HG02973 (cell line): ENCODE measurements at regions not wholly inside any gene's neighbourhood (a gene's known extent, or its start where the extent isn't known, plus 50 kb on each side); places are given as distances from the start of the nearest gene placed in this dataset.
A peak's percentile ranks its signal among the peaks of the same experiment; 100 is the strongest.

Source experiments
- ATAC-seq: cut with Tn5 transposase; IDR thresholded peaks from one replicate; pipeline ENCODE4 v1.9.1; 2021; ENCODE audit warnings: moderate library complexity; ENCODE audit not compliant: unreplicated experiment

DNA sequence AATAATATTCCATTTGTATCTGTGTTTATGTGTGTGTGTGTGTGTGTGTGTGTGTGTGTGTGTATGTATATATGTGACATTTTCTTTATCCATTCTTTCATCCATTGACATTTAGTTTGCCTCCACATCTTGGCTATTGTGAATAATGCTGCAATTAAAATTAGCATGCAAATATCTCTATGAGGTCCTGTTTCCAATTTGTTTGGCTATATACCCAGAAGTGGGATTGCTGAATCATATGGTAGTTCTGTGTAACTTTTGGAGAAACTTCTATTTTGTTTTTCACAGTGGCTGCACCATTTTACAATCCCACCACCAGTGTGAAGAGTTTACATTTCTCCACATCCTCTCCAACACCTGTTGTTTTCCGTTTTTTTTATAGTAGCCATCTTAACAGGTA, 53.1 kb downstream of the CH25H start:
- ATAC-seq = no peak

- no peak for ATAC-seq
Observed at GRCh38 chr10:89153116-89153515, 54.0 kb downstream of the CH25H start.

GRCh38 chr10:89151857-89152256, 55.3 kb downstream of the CH25H start:
- ATAC-seq = no peak

GRCh38 chr10:89148061-89148460, 59.1 kb downstream of the CH25H start:
- ATAC-seq = no peak

DNA sequence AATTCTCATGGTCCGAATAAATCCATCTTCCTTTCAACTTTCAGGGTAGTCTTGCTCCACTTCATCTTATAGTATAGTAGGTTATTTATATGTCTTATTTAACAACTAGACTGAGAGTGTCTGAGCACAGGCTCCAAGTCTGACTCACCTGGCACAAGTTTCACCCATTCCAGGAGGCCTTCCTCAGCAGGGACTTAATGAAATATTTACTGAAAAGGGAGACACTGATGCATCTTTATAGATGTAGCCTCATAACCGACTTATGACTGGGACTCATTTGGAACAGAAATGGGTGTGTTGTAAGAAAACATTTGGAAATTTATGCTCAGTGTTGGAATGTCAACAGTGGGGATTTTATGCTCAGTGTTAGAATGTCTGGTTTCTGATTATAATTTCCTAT, 59.9 kb downstream of the CH25H start:
- no peak for ATAC-seq

- no peak for ATAC-seq
Observed at GRCh38 chr10:89144836-89145235, 62.3 kb downstream of the CH25H start.

DNA sequence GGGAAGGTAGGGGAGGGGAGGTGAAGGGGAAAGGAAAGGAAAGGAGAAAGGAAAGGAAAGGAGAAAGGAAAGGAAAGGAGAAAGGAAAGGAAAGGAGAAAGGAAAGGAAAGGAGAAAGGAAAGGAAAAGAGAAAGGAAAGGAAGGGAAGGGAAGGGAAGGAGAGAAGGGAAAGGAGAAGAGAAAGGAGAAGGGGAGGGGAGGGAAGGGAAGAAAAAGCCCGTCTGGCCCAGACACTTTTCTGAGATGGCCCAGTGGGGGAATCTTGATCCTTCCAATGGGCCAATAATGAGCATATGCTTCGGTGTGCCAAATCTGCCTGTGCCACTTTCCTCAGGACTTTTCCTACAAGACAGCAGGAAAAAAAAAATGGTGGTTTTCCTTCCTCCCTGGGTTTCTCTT, 64.5 kb downstream of the CH25H start:
- no peak for ATAC-seq

DNA sequence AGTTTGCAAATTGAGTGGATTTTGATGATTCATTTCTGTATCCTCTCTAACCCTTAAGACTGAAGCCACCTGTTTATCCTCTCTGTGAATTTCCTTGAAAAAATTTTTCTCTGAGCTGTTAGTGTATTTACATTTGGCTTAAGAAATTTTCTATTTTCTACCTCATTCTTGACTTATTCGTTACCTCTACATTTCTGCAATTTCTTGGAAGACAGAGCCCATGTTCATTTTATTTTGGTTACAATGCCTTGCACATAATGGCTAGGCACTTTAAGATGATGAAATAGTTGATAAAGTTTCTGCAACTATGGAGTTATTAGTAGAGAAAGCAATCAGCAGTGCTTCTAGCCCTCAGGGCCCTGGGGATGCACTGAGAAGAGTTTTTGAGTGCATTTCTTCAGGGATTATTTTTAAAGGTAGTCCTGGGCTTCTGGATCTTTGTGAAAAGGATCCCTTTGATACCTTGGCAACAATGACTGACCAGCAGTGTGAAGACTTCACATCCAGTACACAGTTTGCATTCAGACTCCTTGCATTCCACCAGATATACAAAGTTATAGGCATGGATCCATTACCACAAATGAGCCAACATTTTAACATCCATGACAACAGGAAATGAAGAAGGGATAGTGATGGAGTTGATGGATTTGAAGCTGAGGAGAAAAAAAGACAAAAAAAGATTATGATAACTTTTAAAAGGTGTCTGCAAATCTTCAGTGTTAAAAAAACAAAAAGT, 68.2 kb downstream of the CH25H start:
- ATAC-seq = no peak

DNA sequence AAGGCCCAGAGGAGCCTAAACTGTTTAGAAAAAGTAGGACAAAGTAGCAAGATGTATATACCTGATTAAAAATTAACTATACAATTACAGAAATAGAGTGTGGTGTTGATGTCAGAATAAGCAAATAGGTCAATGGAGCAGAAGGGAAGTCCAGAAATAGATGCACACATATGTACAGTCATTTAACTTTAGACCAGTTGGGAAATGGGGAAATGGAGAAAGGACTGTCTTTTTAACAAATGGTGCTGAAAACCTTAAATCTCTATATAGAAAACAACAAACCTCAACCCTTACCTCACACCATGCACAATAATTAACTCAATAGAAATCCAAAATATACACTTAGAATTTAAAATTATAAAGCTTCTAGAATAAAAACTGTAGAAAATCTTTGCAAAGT, 72.2 kb downstream of the CH25H start:
- ATAC-seq = peak; percentile 72

DNA sequence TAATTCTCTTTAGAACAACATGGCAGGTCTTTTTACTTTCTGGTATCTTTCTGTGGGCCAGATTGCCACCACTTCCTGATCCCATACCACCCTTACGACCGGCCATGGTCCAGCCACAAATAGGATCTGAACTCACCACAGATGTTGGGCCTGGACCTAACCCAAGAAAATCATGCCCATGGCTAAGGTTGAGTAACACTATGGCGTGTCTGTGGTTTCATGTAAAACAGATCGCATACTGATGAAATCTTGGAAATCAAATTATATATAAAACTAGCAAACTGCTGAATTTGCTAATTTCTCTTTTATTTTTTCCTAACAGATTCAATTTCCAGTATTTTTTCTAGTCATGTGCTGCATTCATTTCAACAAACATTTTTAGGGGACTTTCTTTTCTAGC, 77.2 kb downstream of the CH25H start:
- no peak for ATAC-seq

GRCh38 chr10:89122433-89123051, 84.6 kb downstream of the CH25H start:
- no peak for ATAC-seq

DNA sequence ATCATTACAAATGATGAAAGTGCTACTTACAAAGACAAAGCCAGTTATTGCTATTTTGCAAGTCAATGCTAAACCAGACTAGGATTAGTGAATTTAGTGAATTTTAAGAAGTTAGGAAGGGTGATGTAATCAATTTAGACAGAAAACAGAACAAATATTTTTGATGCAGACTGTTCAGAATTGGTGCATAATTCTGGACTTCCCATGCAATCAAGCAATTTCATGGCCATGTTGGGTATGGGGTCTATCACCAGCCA, 85.4 kb downstream of the CH25H start:
- ATAC-seq = no peak

DNA sequence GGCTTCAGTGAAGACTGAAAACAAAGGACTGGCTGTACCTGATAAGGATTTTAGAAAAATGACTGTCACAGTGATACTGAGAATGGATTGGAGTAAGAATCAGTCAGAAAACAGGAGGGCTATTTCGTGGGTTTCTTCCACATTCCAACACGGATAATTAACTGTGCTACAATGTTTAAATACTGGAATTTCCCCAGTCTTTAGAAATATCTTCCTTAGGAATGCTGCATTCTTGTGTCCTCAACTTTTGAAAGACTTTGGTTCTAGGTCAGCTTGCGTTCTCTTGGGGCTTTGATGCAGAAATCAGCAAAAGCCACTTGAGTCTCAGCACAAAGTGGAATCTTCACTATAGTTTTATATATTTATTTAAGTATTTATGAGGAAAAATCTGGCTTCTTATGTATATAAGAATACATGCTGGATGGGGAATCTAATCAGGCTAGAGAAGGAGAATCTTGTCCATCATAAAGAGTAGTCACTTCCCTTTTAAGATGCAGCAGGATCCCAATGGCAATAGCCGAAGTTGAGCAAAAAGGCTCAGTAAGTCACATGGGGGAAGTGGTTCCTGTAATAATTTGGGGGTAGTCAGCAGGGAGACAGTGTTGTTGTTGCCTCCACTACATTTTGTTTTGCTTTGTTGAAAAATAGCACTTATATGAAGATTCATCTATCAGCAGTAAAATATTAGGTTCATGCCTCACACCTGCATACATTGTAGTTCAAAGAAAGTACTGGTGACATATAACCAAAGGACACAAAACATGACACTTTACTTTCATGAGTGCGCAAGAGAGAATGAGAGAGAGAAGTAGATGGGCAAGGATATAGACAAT, 86.0 kb downstream of the CH25H start:
- no peak for ATAC-seq

- no peak for ATAC-seq
Observed at GRCh38 chr10:89119651-89120050, 87.5 kb downstream of the CH25H start.

GRCh38 chr10:89118091-89118490, 89.0 kb downstream of the CH25H start:
- ATAC-seq = no peak

- ATAC-seq = no peak
Observed at GRCh38 chr10:89115876-89116627, 91.1 kb downstream of the CH25H start.

DNA sequence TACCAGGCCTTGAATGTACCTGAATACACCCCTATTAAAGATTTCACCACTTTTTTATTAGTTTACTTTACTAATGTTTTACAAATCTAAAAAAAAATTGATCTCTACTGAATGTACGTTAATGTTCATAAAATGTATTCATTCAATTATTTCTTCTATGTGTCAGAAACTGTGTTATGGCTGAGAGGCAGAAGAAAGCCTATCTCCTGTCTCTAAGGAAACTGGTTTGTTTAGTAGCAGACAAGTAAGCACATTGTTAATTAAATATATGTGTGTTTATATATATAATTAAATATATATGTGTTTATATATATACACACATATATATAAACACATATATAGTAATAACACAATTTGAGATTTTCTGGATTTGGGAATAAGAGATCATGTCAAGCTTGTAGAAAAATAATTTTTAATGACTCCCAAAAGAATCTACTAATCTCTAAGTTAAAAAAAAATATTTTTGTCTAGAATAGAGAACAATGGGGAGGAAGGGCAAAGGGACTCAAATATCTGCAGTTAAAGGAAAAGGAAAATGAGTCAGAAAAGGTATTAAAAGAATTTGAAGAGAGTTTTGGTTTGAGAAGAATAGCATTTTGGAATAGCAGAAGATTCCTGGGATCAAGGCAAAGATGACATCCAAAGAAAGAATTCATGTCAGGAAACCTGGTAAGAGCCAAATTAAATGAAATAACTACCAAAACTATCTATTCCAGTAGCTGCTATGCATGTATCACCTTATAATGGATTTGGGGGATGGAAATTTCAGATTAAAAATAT, 92.1 kb downstream of the CH25H start:
- no peak for ATAC-seq

GRCh38 chr10:89102735-89103134, 104.4 kb downstream of the CH25H start:
- no peak for ATAC-seq

- no peak for ATAC-seq
Observed at GRCh38 chr10:89101943-89102342, 105.2 kb downstream of the CH25H start.

DNA sequence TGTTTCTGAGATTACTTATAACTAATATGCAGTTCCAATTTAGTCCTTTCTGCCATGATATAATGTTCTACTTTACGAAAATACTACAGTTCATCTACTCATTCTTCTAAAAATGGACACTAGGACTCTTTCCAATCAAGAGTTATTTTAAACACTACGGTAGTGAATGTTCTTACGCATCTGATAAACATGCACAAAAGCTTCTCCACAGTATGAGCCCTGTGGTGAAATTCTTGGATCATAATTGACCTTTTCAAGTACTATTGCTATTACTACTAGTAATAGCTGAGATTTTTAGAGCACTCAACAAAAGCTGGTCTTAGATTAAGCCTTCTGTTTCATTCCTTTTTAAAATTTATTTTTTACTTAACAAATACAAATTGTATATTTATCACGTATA, 106.4 kb downstream of the CH25H start:
- ATAC-seq = no peak

- ATAC-seq = no peak
Observed at GRCh38 chr10:89097226-89097625, 106.6 kb downstream of the FAS start.
